Esophagus muscularis mucosa (tissue), 4 donors: ENCODE measurements at regions not wholly inside any gene's neighbourhood (a gene's known extent, or its start where the extent isn't known, plus 50 kb on each side); places are given as distances from the start of the nearest gene placed in this dataset.

ENCODE experiments used
- CTCF ChIP-seq, 3 experiments: fragments of 200-600 bp in 2 of 3; fragments of 450-650 bp in 1 of 3; sonication (generic) in 2 of 3; IDR thresholded peaks; one replicate each; pipeline ENCODE4 v1.5.1; 2017 to 2019; ENCODE audit warnings: antibody characterized with exemption in 3 of 3, mild to moderate bottlenecking in 2 of 3, moderate library complexity in 1 of 3
- EP300 ChIP-seq: sonication (generic); formaldehyde crosslinking; IDR thresholded peaks from one replicate; pipeline ENCODE4 v1.6.1; 2017; ENCODE audit warnings: antibody characterized with exemption
- POLR2A ChIP-seq: fragments of 450-650 bp; IDR thresholded peaks from one replicate; pipeline ENCODE4 v1.6.1; 2017; ENCODE audit warnings: antibody characterized with exemption, moderate library complexity, mild to moderate bottlenecking, low read depth
- POLR2AphosphoS5 ChIP-seq, 2 donors: sonication (generic); formaldehyde crosslinking; IDR thresholded peaks; one replicate each; pipeline ENCODE4 v1.6.1; 2017; ENCODE audit warnings: antibody characterized with exemption in 2 of 2

GRCh38 chr4:13236485-13236884 is 247.7 kb downstream of the RAB28 start:
- TF ChIP-seq CTCF (IDR thresholded peaks at IDR 0.05) (no peak), POLR2A (no peak), POLR2AphosphoS5 (IDR thresholded peaks at IDR 0.05) (no peak), EP300 (no peak)
